GF-D8 (cell line): ENCODE measurements at regions not wholly inside any gene's neighbourhood (a gene's known extent, or its start where the extent isn't known, plus 50 kb on each side); places are given as distances from the start of the nearest gene placed in this dataset.

Experiments
- DNase-seq: peaks from one replicate; lab custom pipeline; 2025; lab: John Stamatoyannopoulos, UW

- no peak for DNase-seq
Measured at GRCh38 chr12:15033029-15033428, 60.2 kb downstream of the PDE6H start.

DNA sequence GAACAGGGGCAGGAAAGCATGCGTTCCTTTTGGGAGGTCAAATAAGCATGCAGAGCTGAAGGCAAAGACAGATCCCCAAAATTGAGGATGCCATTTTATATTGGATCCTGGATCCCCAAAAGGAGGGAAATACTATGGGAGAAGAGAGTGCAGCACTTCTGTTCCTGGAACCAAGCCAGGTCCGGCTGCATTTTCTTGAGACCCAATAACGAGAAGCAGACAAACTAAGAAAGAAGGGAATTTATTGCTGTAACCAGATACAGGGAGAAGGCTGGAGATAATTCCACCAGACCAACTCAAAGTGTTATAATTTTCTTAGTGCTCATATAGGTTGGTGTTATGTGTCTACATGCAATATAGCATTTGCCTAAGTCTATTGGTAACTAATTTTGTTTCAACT is 60.8 kb downstream of the PDE6H start:
- no peak for DNase-seq

DNA sequence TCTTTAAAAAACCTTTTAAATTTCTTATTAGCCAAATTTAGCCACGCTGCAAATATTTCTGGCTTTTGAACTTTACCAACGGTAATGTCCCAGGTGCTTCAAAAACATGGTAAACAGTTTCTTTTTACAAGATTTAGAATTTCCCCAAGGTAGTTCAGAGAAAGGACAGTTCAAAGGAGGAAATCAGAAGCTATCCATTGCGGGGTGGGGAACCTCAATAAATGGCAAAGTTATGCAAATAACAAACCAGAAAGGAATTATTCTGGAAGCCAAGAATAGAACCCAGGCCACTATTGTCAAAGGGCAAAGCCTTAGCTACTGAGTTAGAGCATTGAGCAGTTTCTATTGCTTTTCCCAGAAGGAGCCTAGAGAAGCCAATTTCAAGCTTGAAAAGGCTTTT is 62.3 kb downstream of the PDE6H start:
- no peak for DNase-seq

DNA sequence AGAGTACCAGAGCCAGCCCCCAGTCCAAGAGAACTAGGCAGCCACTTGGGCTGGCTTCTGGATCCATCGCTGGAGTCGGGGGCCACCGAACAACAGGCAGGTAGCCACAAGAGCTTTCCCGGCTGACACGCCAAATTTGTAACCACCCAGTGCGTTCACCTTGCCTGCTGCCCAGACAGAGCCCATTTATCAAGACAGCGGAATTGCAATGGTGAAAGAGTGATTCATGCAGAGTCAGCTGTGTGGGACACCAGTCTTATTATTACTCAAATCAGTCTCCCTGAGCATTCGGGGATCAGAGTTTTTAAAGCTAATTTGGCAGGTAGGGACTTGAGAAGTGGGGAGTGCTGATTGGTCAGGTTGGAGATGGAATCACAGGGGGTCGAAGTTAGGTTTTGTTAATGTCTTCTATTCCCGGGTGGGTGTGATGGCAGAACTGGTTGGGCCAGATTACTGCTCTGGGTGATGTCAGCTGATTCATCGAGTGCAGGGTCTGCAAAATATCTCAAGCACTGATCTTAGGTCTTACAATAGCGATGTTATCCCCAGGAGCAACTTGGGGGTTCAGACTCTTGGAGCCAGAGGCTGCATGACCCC is 64.3 kb downstream of the PDE6H start:
- no peak for DNase-seq

- no peak for DNase-seq
Measured at GRCh38 chr12:15038137-15038536, 65.3 kb downstream of the PDE6H start.

GRCh38 chr12:15044471-15044870 is 71.6 kb downstream of the PDE6H start:
- no peak for DNase-seq

GRCh38 chr12:15045451-15045850 is 72.6 kb downstream of the PDE6H start:
- no peak for DNase-seq

DNA sequence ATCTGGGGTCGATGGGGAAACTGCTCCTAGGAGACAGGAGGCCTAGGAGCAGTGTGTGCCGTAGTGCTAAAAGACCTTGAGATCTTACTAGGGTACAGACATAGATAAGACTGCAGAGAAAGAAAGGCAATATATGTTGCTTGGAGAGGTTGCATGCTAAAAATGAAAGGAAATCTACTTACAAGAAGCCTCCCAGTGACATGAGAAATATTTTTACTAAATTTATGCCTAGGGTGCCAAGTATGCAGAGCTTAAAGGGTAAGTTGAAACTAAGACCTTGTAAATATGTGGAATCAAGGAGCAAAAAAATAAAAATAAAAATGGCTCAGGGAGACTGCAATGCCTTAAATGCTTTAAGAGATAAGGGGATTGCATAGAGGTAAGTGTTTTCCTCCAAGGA is 74.8 kb downstream of the PDE6H start:
- DNase-seq: no peak

DNA sequence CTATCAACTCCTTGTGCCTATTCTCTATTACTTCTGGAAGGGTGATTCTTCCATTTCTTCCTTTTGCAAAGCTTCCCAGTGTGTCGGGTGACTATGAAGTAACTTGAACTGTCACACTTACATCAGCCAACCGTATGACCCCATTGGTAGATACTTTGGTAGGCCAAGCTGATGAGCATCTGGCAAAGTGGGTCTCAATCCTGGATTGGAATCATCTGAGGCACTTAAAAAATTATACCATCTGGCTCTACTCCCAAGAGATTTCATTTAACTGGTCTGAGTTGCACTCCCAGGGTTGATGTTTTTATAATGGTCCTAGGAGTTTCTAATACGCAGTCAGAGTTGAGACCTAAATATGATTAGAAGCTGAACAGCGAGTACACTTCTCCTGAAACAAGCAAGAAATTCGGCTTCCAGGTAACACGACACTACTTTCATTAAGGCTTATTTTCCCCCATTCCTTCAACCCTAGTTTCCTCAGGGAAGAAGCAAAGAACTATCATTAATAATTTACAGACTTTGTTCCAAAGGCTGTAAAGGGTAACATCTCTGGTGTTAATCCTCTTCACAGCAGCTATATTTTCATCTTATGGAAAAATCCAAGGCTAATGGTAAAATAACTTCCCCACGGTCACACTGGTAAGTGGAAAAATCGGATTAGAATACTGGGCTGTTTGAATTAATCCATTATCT is 76.8 kb downstream of the PDE6H start:
- no peak for DNase-seq

DNA sequence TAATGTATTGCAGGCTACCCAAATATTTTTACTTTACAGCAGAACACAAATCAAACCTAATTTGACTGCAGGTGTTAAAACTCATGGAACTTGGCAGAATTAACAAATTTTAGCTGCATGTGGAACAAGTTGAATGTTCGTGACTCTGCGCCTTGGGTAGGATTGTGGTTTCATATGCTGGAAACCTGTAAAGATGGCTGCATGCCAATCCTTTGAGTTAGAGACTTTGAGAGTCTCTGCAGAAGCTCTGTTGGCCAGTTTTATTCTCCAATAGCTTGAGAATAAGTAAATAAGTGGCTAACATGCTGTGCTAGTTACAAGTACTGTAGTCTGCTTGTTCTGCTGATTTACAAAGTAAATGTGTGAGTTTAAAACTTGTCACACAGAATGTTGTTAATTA is 77.8 kb downstream of the PDE6H start:
- DNase-seq: peak; percentile 13

DNA sequence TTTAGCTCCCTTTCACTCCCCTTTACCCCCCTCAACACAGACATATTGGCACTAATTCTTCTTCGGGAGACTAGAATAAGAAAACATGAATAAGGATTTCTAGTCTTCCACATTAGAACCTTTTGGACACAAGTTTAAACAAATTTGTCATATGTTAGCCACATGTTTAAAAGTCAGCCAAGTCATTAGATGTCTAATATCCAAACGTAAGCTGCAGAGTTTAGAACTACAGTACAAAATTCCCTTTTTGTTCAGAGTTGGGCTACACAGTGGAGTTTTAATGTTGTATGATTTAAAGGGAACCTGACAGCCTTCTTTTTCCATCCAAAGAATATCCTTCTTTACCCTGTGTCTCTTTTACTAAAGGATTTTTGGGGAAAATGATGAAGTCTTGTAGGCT is 79.8 kb downstream of the PDE6H start:
- no peak for DNase-seq

DNA sequence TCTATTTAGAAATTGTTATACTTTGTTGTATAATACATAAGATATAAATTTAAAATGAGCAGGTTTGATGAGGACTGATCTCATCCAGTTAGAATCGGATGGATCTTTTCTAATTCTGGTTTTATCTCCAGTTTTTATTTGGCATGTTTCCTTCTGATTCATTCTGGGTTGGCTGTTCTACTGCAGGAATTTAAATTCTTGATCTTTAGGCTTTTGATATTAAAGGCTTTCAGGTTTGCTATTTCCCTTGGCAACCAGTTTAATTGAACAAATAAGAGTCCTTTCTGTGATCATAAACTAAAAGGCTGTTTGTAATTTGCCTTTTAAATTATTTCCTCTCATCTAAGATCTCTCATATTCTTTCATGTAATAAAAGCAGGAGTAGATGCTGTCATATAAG is 83.4 kb downstream of the PDE6H start:
- DNase-seq: no peak
